Uterus (tissue), 2 donors: ENCODE measurements at regions not wholly inside any gene's neighbourhood (a gene's known extent, or its start where the extent isn't known, plus 50 kb on each side); places are given as distances from the start of the nearest gene placed in this dataset.

ENCODE experiments used
- POLR2A ChIP-seq, 2 donors: fragments of 450-650 bp; IDR thresholded peaks; one replicate each; pipeline ENCODE4 v1.6.1; 2016; ENCODE audit warnings: antibody characterized with exemption in 2 of 2, mild to moderate bottlenecking in 1 of 2, moderate library complexity in 1 of 2
- TF ChIP-seq, protein P1 (sequence below), 4 experiments: fragments of 200-600 bp in 2 of 4; fragments of 450-650 bp in 2 of 4; sonication (generic) in 2 of 4; IDR thresholded peaks; one replicate each; pipeline ENCODE4 v1.5.1; 2016 to 2019; ENCODE audit warnings: antibody characterized with exemption in 4 of 4, mild to moderate bottlenecking in 2 of 4, moderate library complexity in 1 of 4

DNA sequence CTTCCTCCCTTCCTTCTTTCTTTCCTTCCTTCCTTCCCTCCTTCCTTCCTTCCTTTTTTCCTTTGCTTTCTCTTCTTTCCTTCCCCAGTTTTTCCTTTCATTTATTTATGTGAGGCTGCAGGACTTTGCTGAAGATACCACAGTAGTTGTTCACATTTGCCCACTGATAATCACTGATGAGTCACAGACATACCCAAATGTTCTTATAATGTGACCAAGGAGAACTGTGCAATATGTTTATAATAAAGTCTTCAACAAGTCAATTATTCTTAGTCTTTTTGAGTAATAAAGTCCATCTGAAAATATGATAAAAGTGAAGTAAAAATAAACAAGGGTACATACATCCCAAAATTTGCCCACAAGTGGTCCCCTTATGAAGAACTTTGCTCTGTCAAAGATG lies 159.7 kb downstream of the GNAI1 start:
- TF ChIP-seq, protein P1, sequence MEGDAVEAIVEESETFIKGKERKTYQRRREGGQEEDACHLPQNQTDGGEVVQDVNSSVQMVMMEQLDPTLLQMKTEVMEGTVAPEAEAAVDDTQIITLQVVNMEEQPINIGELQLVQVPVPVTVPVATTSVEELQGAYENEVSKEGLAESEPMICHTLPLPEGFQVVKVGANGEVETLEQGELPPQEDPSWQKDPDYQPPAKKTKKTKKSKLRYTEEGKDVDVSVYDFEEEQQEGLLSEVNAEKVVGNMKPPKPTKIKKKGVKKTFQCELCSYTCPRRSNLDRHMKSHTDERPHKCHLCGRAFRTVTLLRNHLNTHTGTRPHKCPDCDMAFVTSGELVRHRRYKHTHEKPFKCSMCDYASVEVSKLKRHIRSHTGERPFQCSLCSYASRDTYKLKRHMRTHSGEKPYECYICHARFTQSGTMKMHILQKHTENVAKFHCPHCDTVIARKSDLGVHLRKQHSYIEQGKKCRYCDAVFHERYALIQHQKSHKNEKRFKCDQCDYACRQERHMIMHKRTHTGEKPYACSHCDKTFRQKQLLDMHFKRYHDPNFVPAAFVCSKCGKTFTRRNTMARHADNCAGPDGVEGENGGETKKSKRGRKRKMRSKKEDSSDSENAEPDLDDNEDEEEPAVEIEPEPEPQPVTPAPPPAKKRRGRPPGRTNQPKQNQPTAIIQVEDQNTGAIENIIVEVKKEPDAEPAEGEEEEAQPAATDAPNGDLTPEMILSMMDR (IDR thresholded peaks at IDR 0.05) = no peak
- TF ChIP-seq POLR2A (IDR thresholded peaks at IDR 0.05) = no peak
